Adrenal gland (tissue), 5 donors: ENCODE measurements at regions not wholly inside any gene's neighbourhood (a gene's known extent, or its start where the extent isn't known, plus 50 kb on each side); places are given as distances from the start of the nearest gene placed in this dataset.

Experiments used
- POLR2A ChIP-seq, 2 donors: fragments of 450-650 bp; IDR thresholded peaks; one replicate each; pipeline ENCODE4 v1.6.1; 2017; ENCODE audit warnings: antibody characterized with exemption in 2 of 2, mild to moderate bottlenecking in 2 of 2, moderate library complexity in 1 of 2
- TF ChIP-seq, protein P1 (sequence below), 6 experiments: fragments of 450-650 bp in 4 of 6; fragments of 200-600 bp in 2 of 6; sonication (generic) in 1 of 6; IDR thresholded peaks; 1 replicate in 5 of 6; 2 replicates in 1 of 6; pipeline versions ENCODE4 v1.5.1 to v1.8.0; 2016 to 2021; ENCODE audit warnings: antibody characterized with exemption in 6 of 6, mild to moderate bottlenecking in 2 of 6, moderate library complexity in 1 of 6
- donor health status: DM: no; HTN: no; CAD: no.

DNA sequence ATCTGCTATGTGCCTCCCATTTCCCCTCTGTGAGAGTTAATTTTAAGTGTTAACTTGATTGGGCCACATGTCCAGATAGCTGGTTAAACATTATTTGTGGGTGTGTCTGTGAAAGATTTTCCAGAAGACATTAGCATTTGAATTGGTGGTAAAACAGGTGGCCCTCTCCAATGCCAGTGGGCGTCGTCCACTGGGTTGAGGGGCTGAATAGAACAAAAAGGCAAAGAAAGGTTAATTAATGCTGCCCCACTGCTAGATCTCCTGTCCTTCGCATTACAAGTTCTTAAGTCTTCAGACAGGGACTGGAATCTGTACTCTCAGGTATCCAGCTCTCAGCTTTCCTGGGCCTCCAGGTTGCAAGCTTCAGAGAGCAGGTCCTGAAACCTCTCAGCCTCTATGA lies 1160.9 kb upstream of the LRRN3 start:
- TF ChIP-seq, protein P1, sequence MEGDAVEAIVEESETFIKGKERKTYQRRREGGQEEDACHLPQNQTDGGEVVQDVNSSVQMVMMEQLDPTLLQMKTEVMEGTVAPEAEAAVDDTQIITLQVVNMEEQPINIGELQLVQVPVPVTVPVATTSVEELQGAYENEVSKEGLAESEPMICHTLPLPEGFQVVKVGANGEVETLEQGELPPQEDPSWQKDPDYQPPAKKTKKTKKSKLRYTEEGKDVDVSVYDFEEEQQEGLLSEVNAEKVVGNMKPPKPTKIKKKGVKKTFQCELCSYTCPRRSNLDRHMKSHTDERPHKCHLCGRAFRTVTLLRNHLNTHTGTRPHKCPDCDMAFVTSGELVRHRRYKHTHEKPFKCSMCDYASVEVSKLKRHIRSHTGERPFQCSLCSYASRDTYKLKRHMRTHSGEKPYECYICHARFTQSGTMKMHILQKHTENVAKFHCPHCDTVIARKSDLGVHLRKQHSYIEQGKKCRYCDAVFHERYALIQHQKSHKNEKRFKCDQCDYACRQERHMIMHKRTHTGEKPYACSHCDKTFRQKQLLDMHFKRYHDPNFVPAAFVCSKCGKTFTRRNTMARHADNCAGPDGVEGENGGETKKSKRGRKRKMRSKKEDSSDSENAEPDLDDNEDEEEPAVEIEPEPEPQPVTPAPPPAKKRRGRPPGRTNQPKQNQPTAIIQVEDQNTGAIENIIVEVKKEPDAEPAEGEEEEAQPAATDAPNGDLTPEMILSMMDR (IDR thresholded peaks at IDR 0.05), result no peak
- no peak for TF ChIP-seq POLR2A (IDR thresholded peaks at IDR 0.05)
